SKM-1 treated with dmso at 0.1 percent for 144 hours (cell line): ENCODE measurements at regions not wholly inside any gene's neighbourhood (a gene's known extent, or its start where the extent isn't known, plus 50 kb on each side); places are given as distances from the start of the nearest gene placed in this dataset.
"Not testable (repeated sequence)": the region's sequence is repeated elsewhere in the genome, so short reads cannot be mapped to it uniquely, and the experiment has no call there.

Experiments used
- DNase-seq: peaks from one replicate; lab custom pipeline; 2025; ENCODE audit not compliant: unreplicated experiment; lab: John Stamatoyannopoulos, UW

DNA sequence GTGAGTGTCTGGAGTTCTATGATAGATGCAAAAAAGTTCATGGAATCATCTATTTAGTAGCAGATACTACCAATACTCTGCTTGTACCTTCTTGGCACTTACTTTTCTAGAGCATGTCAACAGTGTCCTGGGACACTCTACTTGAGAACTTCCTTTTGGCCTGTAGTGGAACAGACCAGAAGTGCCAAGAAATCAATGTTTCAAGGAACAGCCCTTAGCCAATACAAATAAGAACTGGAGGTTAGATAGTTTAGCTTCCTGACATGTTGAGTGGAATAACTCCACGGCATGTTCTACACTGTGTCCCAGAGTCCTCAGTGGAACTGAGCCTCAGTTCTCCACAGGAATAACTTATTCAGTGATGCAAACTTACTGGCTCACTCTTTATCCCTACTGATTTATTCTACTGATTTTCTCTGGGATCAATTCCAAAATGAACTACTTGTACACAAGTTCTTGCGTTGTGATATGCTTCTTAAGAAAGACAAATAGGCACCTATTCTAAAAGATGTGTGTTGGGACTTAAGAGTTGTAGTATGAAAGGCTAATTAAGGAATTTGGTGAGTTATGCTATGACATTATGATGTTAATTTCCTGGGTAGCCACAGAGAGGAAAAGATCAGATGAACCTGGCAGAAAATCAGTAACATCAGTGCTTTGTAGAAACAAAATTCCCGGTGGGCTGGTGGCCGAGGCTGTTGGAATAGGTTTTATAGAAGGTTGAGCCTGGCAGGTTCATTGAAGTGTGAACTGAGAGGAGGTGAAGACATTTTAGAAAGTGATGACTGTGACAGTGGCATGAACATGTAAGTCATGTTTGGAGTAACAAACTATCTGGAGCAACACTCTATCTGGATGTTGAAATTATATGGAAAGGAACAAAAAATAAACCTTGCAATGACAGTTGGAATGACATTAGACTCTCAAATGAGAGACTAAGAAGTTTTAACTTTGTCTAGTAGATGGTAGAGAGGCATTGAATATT lies 101.8 kb upstream of the RBMS3 start:
- no peak for DNase-seq

DNA sequence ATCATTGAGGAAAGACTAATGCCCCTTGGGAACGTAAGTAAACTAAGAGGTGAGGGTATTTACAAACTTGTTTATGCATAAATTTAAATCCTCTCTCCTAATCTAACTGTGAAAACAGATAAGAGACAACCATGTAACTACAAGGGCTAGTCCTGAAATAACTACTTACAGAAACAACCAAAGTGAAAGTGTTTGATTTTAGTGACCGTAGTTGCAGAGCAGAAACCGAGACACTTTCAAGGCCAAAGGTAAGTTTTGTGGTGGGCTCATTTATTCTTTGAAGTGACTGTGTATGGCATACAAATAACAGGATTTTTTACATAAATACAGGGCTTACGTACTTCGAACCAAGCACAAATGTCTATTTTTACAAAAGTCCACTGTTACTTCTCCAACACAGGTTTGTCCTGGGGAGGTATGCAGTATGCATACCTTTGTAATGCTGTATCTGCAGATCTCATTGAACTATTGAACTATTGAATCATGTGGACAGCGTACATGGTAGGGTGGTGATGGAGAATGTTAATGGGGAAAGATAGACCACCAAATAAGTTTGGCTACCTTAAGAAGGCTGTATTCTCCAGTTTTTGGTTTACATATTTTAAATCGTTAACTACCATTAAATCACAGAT lies 99.6 kb upstream of the RBMS3 start:
- no peak for DNase-seq

DNA sequence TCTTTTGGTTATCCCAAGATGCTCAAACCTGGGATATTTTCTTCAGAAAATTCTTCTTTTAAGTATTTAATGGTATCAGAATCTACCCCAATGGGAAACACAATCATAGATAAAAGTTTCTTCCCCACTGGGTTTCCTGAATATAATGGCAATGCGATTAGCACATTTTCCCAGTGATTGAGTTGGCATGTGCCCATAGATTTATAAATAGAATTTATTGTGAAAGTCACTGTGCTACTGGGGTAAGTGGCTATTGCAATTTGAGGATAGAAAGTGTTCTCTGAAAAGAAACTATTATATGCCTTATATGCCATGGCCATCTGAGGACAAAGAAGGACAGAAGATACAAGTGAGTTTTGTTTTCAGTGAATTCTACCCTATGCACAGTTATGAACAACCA lies 99.0 kb upstream of the RBMS3 start:
- no peak for DNase-seq

DNA sequence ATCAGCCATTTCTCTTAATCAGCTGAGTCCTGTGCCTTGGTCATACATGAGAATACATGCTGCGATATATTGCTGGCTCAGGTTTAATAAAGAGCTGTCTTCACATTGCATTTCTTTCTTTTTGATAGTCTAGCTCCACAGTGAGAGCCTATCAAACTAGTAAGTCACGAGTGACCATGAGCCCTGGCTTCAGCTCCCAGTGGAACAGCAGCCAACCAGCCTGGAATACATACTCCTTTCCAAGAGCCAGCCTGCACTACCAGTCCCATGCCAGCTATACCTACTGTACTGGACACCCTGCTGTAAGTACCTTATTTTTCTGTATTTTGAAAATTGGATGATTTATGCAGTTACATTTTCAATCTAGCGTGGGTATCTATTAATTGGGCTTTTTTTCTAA lies 98.0 kb upstream of the RBMS3 start:
- DNase-seq = not testable (repeated sequence)

DNA sequence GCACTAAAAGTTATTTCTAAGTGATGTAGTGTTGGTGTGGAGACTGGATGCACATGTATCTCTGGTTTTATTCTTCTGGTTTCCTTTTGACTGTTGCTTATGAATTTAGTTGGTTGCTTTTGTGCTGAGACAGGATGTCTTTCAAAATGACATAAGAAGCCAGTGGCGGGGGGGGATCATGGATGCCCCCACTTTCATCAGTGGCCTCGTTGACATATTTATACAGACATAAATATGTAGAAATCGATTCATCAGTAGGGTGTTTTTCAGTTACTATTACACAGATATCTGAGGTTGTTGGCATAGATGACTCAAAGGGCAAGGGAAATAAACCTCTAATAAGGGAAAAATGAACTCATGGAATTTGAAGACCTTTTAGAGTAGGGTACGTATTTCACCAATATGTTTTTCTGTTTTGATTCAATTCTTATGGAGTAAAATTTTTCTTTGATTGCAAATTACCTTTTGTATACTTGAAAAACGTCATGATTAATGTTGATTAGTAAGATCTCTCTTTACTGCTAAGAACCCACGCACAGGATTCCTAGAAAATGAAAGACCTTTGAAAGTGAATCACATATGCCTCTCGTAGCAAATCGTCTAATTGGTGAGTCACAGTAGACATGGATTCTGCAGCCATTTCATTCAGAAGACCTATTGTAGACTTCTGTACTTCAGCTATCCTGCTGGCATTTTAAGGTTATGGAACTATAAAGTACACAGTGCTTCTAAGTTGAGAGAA lies 97.4 kb upstream of the RBMS3 start:
- DNase-seq = no peak

GRCh38 chr3:29185706-29186105 lies 95.2 kb upstream of the RBMS3 start:
- DNase-seq = no peak

DNA sequence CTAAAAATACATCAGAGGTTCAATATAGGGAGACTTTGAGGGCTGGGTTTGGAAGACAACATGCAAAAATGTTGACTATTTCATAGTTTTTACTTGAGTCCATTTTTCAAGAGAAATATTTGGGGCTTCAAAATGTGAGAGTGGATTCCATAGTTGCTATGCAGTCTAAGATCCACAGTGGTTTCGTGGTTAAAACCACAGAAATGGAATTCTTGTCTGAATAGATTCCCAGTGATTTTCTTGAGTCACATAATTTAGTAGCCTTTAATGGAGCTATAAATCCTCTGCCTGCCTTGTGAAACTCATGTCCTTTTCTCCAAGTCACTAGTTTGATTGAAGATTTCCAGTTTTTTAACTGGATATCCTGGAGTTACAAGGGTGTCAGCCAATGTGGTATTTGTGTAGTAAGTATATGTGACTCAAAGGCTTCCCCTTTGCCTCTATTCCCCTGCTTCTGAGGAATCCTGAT lies 94.7 kb upstream of the RBMS3 start:
- DNase-seq = no peak

DNA sequence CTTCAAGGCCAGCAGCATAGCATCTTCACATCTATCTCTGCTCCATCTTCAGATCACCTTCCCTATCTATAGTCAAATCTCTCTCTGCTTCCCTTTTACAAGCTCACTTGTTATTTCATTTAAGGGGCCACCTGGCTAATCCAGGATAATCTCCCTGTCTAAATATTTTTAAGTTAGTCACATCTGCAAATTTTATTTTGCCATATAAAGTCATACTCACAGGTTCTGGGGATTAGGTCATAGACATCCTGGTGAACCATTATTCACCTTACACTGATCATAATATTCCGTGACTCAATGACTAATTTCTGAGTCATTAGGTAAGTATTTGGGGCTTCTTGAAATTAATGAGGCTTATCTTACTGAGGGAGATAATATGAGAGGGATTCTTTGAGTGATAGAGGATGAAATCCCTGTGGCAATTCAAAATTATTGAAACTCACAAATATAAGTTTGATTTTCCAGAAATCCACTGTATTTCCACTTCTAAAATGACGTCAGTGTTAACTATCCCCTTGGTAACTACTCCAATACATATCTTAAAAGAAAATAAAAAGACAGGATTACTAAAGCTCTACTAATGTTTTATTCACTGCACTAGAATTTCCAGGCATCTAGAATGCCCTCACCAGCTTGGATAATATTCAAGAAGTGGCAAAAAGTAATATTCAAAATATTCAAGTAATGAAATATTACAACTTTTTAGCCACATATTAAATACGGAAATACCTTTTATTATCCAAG lies 93.7 kb upstream of the RBMS3 start:
- no peak for DNase-seq

DNA sequence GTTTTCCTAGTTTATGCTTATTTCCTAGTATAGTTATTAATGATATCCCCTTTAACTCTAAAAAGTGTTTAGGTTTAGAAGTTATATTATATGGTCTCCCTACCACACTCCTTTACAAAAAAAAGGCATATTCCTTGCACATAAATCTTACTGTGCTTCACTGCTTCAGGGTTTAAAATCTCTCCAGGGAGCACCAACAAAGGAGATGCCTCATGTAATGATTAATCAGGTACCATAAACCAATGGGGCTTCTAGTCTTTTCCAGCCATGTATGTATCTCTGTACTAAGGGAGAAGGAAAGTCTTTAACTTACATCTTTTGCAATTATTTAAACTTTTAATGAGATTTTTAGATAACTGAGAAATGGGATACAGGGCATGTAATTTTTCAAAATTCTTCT lies 91.5 kb upstream of the RBMS3 start:
- DNase-seq = no peak

DNA sequence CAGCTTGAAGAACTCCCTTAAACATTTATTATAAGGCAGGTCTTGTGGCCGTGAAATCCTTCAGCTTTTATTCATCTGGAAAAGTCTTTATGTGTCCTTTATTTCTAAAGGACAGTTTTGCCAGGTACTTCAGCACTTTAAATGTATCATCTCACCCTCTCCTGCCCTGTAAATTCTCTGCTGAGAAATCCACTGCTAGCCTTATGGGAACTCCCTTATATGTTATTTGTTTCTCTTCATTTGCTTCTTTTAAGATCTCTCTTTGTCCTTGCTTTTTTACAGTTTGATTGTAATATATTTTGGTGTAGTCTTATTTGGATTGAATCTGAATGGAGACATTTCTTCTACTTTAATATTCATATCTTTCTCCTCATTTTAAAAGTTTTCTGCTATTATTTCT lies 86.7 kb upstream of the RBMS3 start:
- DNase-seq = no peak

DNA sequence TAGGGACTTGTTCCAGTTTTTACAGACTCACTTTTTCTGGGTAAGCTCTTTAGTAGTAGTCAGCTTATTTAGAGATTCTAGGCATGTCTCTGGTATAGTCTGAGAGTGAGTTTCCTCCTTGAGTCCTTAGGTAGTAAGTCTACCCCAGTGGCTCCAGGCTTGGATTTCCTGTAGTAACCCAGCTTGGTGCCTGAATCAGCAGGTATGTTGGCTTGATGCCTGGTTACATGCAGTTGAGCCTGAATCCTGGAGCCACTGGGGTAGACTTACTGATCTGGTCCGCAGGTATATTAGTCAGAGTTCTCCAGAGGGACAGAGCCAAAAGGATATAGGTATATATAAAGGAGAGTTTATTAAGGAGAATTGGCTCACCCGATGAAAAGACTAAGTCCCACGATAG lies 85.8 kb upstream of the RBMS3 start:
- DNase-seq = no peak

DNA sequence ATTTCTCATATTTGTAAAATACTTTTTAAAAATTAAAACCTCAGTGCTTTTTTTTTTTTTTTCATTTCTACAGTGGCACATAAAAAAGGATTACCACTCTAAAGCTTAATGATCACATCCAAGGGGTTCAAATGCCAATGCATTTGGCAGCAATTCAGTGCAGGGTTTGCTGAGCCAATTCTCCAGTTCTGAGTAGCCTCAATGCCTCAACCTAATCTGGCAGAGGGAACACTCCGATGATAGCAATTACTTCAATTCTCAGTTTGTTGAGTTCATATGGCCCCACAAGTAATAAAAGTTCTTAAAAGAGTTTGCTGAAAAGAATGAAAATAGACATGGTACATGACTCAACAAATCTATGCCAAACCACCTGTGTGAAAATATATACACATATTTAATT lies 79.3 kb upstream of the RBMS3 start:
- no peak for DNase-seq

GRCh38 chr3:29202378-29202777 lies 78.5 kb upstream of the RBMS3 start:
- DNase-seq = no peak

- DNase-seq = no peak
These were observed 77.0 kb upstream of the RBMS3 start for GRCh38 chr3:29203851-29204250.

DNA sequence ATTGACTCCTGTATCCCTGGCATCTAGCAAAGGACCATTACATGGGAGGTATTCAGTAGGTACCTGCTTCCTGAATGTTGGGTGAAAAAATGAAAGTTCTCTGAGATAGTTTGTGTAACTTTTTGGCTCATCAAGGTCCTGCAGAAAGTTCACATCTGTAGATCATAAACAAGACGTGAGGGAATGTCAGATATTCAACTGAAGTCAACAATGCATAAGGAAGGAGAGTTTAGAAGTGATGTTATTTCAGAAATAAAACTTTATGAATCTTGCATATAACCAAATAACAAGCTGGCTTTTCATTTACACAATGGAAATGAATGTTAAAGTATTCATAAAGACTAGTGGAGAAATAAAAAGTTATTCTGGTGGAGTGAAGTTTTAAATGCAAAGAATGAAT lies 73.4 kb upstream of the RBMS3 start:
- DNase-seq = no peak

GRCh38 chr3:29212789-29213433 lies 68.0 kb upstream of the RBMS3 start:
- no peak for DNase-seq

DNA sequence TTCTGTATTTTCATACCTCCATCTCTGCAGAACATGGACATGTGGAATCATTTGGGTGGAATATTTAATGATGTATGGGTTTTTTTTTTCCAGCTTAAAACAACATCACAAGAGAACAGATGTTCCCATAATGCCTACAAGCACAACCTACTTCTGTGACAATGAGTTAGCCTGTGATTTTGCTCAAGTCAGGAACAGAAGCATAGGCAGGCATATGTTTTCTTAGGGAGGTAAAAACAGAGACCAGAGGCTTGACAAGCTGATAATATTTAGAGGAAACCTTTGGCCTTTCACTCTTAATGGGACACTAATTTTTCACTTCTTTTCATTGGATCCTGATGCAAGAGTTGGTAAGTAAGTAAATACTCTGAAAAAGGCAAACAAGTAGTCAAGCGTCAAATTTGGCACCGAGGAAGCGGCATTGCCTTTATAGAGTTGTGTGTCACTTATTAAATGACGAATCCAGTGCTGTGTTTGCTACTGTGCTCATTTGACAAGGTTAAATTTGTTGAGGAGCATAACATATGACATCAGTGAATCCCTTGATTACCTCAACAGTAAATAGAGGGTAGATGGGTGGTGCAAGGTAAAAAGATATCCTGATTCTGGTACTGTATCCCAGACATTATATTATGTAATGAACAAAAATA lies 66.7 kb upstream of the RBMS3 start:
- DNase-seq = no peak

GRCh38 chr3:29215948-29216347 lies 64.9 kb upstream of the RBMS3 start:
- DNase-seq = no peak

- DNase-seq = no peak
These were observed 54.2 kb upstream of the RBMS3 start for GRCh38 chr3:29226706-29227105.

DNA sequence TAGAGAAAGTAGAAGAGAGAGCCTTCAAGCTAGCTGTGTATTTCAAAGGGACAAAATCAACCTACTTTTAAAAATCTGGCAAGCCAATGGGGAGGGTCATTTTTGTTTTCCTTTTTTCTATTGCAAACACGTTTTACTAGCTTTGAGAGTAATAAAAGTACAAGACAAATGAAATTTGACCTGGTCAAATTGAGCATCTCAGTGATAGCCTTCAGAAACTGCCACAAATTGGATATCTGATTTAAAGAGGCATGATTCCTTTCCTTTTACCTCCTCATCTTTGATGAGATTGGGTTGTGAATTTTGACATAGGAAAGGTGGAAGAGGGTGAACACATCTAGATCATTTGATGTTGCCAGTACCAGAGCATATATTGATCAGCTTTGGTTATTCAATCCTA lies 53.6 kb upstream of the RBMS3 start:
- no peak for DNase-seq
